Glutamatergic neuron (in vitro differentiated cells): ENCODE measurements at regions not wholly inside any gene's neighbourhood (a gene's known extent, or its start where the extent isn't known, plus 50 kb on each side); places are given as distances from the start of the nearest gene placed in this dataset.

Experiments
- DNase-seq: peaks from one replicate; pipeline ENCODE4 v3.0.0; 2022
- H3K27ac Mint-ChIP-seq: one replicate; pipeline ENCODE4 v1.8.0; 2020; ENCODE audit warnings: mild to moderate bottlenecking, mixed read lengths, inconsistent platforms; ENCODE audit not compliant: unreplicated experiment
- H3K27me3 Mint-ChIP-seq: one replicate; pipeline ENCODE4 v1.8.0; 2020; ENCODE audit warnings: mild to moderate bottlenecking, moderate library complexity, mixed read lengths, inconsistent platforms; ENCODE audit not compliant: unreplicated experiment
- H3K36me3 Mint-ChIP-seq: one replicate; pipeline ENCODE4 v1.8.0; 2020; ENCODE audit warnings: mild to moderate bottlenecking, mixed read lengths, inconsistent platforms; ENCODE audit not compliant: unreplicated experiment
- H3K4me1 Mint-ChIP-seq: one replicate; pipeline ENCODE4 v1.8.0; 2020; ENCODE audit warnings: mild to moderate bottlenecking, low read depth, mixed read lengths, inconsistent platforms; ENCODE audit not compliant: unreplicated experiment
- H3K4me3 Mint-ChIP-seq: one replicate; pipeline ENCODE4 v1.8.0; 2020; ENCODE audit warnings: mild to moderate bottlenecking, mixed read lengths, inconsistent platforms; ENCODE audit not compliant: unreplicated experiment
- H3K9me3 Mint-ChIP-seq: one replicate; pipeline ENCODE4 v1.8.0; 2020; ENCODE audit warnings: mild to moderate bottlenecking, moderate library complexity, mixed read lengths, inconsistent platforms; ENCODE audit not compliant: unreplicated experiment
- CTCF ChIP-seq: fragments of 200-600 bp; sonication (generic); IDR thresholded peaks from one replicate; pipeline ENCODE4 v1.5.0; 2021; ENCODE audit not compliant: partially characterized antibody, unreplicated experiment

- Mint-ChIP-seq H3K27ac (no peak overlapping the region), H3K27me3 (no peaks in the 10 kb centered on the region), H3K36me3 (no peaks in the 10 kb centered on the region), H3K4me1 (no peaks in the 10 kb centered on the region), H3K4me3 (no peak overlapping the region), H3K9me3 (no peaks in the 10 kb centered on the region)
- no peak for TF ChIP-seq CTCF
- DNase-seq = no peak
These were observed 437.8 kb downstream of the NYAP2 start for GRCh38 chr2:225837328-225837727.

DNA sequence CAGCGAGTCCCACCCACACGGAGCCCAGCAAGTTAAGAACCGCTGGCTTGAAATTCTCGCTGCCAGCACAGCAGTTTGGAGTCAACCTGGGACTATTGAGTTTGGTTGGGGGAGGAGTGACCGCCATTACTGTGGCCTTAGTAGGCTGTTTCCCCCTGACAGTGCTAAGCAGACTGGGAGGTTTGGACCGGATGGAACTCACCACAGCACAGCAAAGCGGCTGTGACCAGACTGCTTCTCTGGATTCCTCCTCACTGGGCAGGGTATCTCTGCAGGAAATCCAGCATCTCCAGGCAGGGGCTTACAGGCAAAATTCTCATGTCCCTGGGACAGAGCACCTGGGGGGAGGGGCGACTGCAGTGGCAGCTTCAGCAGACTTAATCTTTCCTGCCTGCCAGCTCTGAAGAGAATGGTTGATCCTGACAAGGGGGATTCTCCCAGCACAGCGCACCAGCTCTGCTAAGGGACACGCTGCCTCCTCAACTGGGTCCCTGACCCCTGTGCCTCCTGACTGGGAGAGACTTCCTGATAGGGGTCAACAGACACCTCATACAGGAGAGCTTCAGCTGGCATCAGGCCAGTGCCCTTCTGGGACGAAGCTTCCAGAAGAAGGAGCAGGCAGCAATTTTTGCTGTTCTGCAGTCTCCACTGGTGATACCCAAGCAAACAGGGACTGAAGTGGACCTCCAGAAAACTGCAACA is 425.4 kb downstream of the NYAP2 start:
- no peaks in the 10 kb centered on the region for H3K4me1 Mint-ChIP-seq
- no peak overlapping the region for H3K27ac Mint-ChIP-seq
- peaks cover 1% of the 10 kb centered on the region for H3K9me3 Mint-ChIP-seq
- TF ChIP-seq CTCF = no peak
- H3K4me3 Mint-ChIP-seq = no peak overlapping the region
- peak; percentile 18 for DNase-seq
- H3K27me3 Mint-ChIP-seq = peaks cover 1% of the 10 kb centered on the region
- H3K36me3 Mint-ChIP-seq = no peaks in the 10 kb centered on the region

- DNase-seq = no peak
- TF ChIP-seq CTCF = no peak
- H3K9me3 Mint-ChIP-seq = no peaks in the 10 kb centered on the region
- no peaks in the 10 kb centered on the region for H3K4me1 Mint-ChIP-seq
- H3K36me3 Mint-ChIP-seq = no peaks in the 10 kb centered on the region
- no peak overlapping the region for H3K4me3 Mint-ChIP-seq
- no peaks in the 10 kb centered on the region for H3K27me3 Mint-ChIP-seq
- no peak overlapping the region for H3K27ac Mint-ChIP-seq
These were observed 421.8 kb downstream of the NYAP2 start for GRCh38 chr2:225821351-225821750.

GRCh38 chr2:225820826-225821225 is 421.3 kb downstream of the NYAP2 start:
- Mint-ChIP-seq H3K27ac (no peak overlapping the region), H3K36me3 (no peaks in the 10 kb centered on the region), H3K4me1 (no peaks in the 10 kb centered on the region), H3K9me3 (no peaks in the 10 kb centered on the region), H3K27me3 (no peaks in the 10 kb centered on the region), H3K4me3 (no peak overlapping the region)
- DNase-seq = no peak
- TF ChIP-seq CTCF = no peak

DNA sequence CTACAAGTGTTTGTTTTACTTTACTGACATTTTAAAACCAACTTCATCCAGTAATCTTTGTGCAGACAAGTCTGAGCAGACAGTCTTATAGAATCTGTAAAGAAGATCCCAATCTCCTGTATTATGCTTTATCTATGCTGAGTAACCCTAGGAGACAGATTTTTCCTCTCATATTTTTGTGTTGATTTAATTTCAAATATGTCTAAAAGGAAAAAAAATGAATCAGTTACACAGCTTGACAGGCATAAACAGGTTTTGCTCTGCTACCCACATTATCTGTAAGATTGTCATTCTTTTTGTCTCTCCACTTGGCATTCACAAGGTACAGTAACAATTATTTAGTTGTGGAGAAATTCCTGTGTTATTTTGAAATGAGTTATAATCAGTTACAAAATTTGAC is 415.0 kb downstream of the NYAP2 start:
- TF ChIP-seq CTCF = no peak
- DNase-seq = no peak

More for the DNA sequence above, 415.0 kb downstream of the NYAP2 start:
- no peaks in the 10 kb centered on the region for H3K4me1 Mint-ChIP-seq
- no peak overlapping the region for H3K4me3 Mint-ChIP-seq
- no peak overlapping the region for H3K27ac Mint-ChIP-seq
- H3K9me3 Mint-ChIP-seq = no peaks in the 10 kb centered on the region
- no peaks in the 10 kb centered on the region for H3K27me3 Mint-ChIP-seq
- no peaks in the 10 kb centered on the region for H3K36me3 Mint-ChIP-seq
